ENCODE measurements at regions not wholly inside any gene's neighbourhood (a gene's known extent, or its start where the extent isn't known, plus 50 kb on each side); places are given as distances from the start of the nearest gene placed in this dataset.

DNA sequence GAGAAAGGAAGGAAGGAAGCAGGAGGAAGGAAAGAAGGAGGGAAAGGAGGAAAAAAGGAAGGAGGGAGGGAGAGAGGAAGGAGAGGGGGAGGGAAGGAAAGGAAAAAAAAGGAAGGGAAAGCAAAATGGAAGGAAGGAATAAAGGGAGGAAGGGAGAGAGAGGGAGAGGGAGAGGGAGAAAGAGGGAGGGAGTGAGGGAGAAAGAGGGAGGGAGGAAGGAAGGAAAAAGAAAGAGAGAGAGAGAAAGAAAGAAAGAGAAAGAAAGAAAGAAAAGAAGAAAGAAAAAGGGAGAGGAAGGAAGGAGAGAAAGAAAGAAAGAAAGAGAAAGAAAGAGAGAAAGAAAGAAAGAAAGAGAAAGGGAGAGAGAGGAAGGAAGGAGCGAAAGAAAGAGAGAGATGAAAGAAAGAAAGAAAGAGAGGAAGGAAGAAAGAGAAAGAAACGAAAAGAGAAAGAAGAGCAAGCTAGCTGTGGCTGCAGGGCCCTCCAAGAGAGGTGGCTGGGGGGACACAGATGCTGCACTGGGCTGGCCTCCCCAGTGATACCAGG lies 472.4 kb upstream of the MGMT start:
- TF ChIP-seq, protein P1, sequence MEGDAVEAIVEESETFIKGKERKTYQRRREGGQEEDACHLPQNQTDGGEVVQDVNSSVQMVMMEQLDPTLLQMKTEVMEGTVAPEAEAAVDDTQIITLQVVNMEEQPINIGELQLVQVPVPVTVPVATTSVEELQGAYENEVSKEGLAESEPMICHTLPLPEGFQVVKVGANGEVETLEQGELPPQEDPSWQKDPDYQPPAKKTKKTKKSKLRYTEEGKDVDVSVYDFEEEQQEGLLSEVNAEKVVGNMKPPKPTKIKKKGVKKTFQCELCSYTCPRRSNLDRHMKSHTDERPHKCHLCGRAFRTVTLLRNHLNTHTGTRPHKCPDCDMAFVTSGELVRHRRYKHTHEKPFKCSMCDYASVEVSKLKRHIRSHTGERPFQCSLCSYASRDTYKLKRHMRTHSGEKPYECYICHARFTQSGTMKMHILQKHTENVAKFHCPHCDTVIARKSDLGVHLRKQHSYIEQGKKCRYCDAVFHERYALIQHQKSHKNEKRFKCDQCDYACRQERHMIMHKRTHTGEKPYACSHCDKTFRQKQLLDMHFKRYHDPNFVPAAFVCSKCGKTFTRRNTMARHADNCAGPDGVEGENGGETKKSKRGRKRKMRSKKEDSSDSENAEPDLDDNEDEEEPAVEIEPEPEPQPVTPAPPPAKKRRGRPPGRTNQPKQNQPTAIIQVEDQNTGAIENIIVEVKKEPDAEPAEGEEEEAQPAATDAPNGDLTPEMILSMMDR (conservative IDR thresholded peaks at IDR 0.05; ENCODE audit: low read depth, low read length) = no peak
- TF ChIP-seq EZH2 (IDR thresholded peaks at IDR 0.05; ENCODE audit: low read length, unreplicated experiment) = no peak
- no peak for TF ChIP-seq EZH2phosphoT487 (IDR thresholded peaks at IDR 0.05; ENCODE audit: borderline replicate concordance, low read length)

Measured in PC-3 (cell line).